ENCODE measurements at regions not wholly inside any gene's neighbourhood (a gene's known extent, or its start where the extent isn't known, plus 50 kb on each side); places are given as distances from the start of the nearest gene placed in this dataset.

DNA sequence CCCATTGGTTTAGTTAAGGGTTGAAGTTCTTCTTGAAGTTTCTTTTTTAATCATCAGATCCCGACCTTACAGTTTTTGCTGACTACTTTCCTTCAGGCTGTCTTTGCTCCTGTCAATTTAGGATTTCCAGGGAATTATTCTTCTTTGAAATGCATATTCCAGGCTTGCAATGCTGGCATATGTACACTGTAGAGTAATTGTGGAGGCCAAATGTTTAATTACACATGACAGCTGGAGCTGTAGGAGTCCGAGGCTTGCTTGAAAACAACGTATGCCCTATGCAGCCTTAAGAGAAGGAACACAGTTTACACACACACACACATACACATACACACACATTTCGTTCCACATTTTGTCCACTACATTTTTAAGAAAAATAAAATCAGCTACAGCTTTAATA lies 602.3 kb downstream of the TMEM182 start:
- no peak for TF ChIP-seq REST (IDR thresholded peaks at IDR 0.05; ENCODE audit: insufficient read depth in 1 of 2, low read depth in 2 of 2, low read length in 2 of 2)
- no peak for TF ChIP-seq POLR2AphosphoS5 (IDR thresholded peaks at IDR 0.05; ENCODE audit: low read depth, low read length)
- TF ChIP-seq TAF1 (IDR thresholded peaks at IDR 0.05; ENCODE audit: borderline replicate concordance, insufficient read depth, low read length), result no peak
- no peak for TF ChIP-seq FOXP2 (optimal IDR thresholded peaks at IDR 0.05; ENCODE audit: borderline replicate concordance, extremely low read depth, extremely low read length, insufficient read depth)
